MM.1S (cell line): ENCODE measurements at regions not wholly inside any gene's neighbourhood (a gene's known extent, or its start where the extent isn't known, plus 50 kb on each side); places are given as distances from the start of the nearest gene placed in this dataset.

Experiments
- DNase-seq: peaks from one replicate; pipeline ENCODE4 v3.0.0-alpha.2; 2015
- H2AFZ ChIP-seq: fragments of 300-600 bp; sonication (generic); 2 replicates; pipeline ENCODE4 v1.6.0; 2016; ENCODE audit warnings: antibody characterized with exemption, low read length
- H3F3A ChIP-seq: fragments of 300-600 bp; sonication (generic); 2 replicates; pipeline ENCODE4 v1.6.1; 2016; ENCODE audit warnings: mild to moderate bottlenecking, antibody characterized with exemption, low read length, moderate library complexity, mixed read lengths; ENCODE audit not compliant: insufficient read depth
- H3K27ac ChIP-seq: fragments of 300-600 bp; sonication (generic); 2 replicates; pipeline ENCODE4 v1.5.1; 2016; ENCODE audit warnings: mild to moderate bottlenecking, low read length
- H3K27me3 ChIP-seq: fragments of 300-600 bp; sonication (generic); replicated peaks from 2 replicates; pipeline ENCODE4 v1.6.0; 2016; ENCODE audit warnings: low read length; ENCODE audit not compliant: insufficient read depth
- H3K36me3 ChIP-seq: fragments of 300-600 bp; sonication (generic); replicated peaks from 2 replicates; pipeline ENCODE4 v1.6.1; 2016; ENCODE audit warnings: mild to moderate bottlenecking, low read length, mixed read lengths; ENCODE audit not compliant: insufficient read depth
- H3K4me1 ChIP-seq: fragments of 300-600 bp; sonication (generic); 2 replicates; pipeline ENCODE4 v1.6.1; 2016; ENCODE audit warnings: low read length, mixed read lengths
- H3K4me2 ChIP-seq: fragments of 300-600 bp; sonication (generic); 2 replicates; pipeline ENCODE4 v1.6.0; 2016; ENCODE audit warnings: low read depth, low read length
- H3K4me3 ChIP-seq: fragments of 300-600 bp; sonication (generic); 2 replicates; pipeline ENCODE4 v1.5.1; 2016; ENCODE audit warnings: low read length, mixed read lengths
- H3K79me2 ChIP-seq: fragments of 300-600 bp; sonication (generic); 2 replicates; pipeline ENCODE4 v1.6.1; 2016; ENCODE audit warnings: mixed run types, low read length, mixed read lengths
- H3K9ac ChIP-seq: fragments of 300-600 bp; sonication (generic); 2 replicates; pipeline ENCODE4 v1.6.1; 2016; ENCODE audit warnings: low read length, mixed read lengths
- H3K9me2 ChIP-seq: fragments of 300-600 bp; sonication (generic); replicated peaks from 2 replicates; pipeline ENCODE4 v1.6.1; 2016; ENCODE audit warnings: mild to moderate bottlenecking, low read length, mixed read lengths; ENCODE audit not compliant: insufficient read depth
- H3K9me3 ChIP-seq: fragments of 300-600 bp; sonication (generic); replicated peaks from 2 replicates; pipeline ENCODE4 v1.6.1; 2016; ENCODE audit warnings: mild to moderate bottlenecking, low read length, mixed read lengths; ENCODE audit not compliant: insufficient read depth
- H4K20me1 ChIP-seq: fragments of 300-600 bp; sonication (generic); 2 replicates; pipeline ENCODE4 v1.6.1; 2016; ENCODE audit warnings: mild to moderate bottlenecking, low read length, moderate library complexity, mixed read lengths; ENCODE audit not compliant: insufficient read depth
- CTCF ChIP-seq: fragments of 300-600 bp; sonication (generic); IDR thresholded peaks from 2 replicates; pipeline ENCODE4 v1.5.1; 2016; ENCODE audit warnings: antibody characterized with exemption, low read length, mixed read lengths
- EZH2 ChIP-seq: fragments of 300-600 bp; sonication (generic); optimal IDR thresholded peaks from 2 replicates; pipeline ENCODE3; 2017; ENCODE audit warnings: low read depth, mild to moderate bottlenecking, antibody characterized with exemption, low read length, mixed read lengths
- EZH2phosphoT487 ChIP-seq: fragments of 300-600 bp; sonication (generic); IDR thresholded peaks from 2 replicates; pipeline ENCODE4 v1.6.1; 2018; ENCODE audit warnings: antibody characterized with exemption, low read length

- Histone ChIP-seq H3K79me2 (no peaks in the 10 kb centered on the region), H3K4me3 (no peak overlapping the region), H3K27ac (no peak overlapping the region), H3K36me3 (no peaks in the 10 kb centered on the region), H3K4me1 (0 out of 2 replicates have a peak, but pooled peaks cover 2% of the 10 kb centered on the region), H3K4me2 (no peak overlapping the region), H4K20me1 (no peaks in the 10 kb centered on the region), H2AFZ (no peak overlapping the region), H3K9me3 (no peaks in the 10 kb centered on the region), H3K27me3 (no peaks in the 10 kb centered on the region), H3F3A (no peaks in the 10 kb centered on the region), H3K9me2 (no peaks in the 10 kb centered on the region), H3K9ac (no peak overlapping the region)
- TF ChIP-seq CTCF (no peak), EZH2 (no peak), EZH2phosphoT487 (no peak)
- no peak for DNase-seq
These were observed 74.8 kb upstream of the ADAM23 start for GRCh38 chr2:206368484-206368883.

- H3K4me3 ChIP-seq: no peak overlapping the region
- H3K27ac ChIP-seq: no peak overlapping the region
- H3K4me2 ChIP-seq: no peak overlapping the region
- DNase-seq: no peak
- no peak overlapping the region for H3K9ac ChIP-seq
- H3K27me3 ChIP-seq: no peaks in the 10 kb centered on the region
- no peaks in the 10 kb centered on the region for H3K36me3 ChIP-seq
- TF ChIP-seq CTCF (no peak), EZH2 (no peak), EZH2phosphoT487 (no peak)
- no peaks in the 10 kb centered on the region for H3K9me2 ChIP-seq
- no peaks in the 10 kb centered on the region for H3K9me3 ChIP-seq
- H2AFZ ChIP-seq: peak overlapping the region; percentile 54
- H3K79me2 ChIP-seq: no peaks in the 10 kb centered on the region
- 0 out of 2 replicates have a peak, but pooled peaks cover 2% of the 10 kb centered on the region for H3K4me1 ChIP-seq
- no peaks in the 10 kb centered on the region for H4K20me1 ChIP-seq
- H3F3A ChIP-seq: no peaks in the 10 kb centered on the region
These were observed 74.3 kb upstream of the ADAM23 start for GRCh38 chr2:206368933-206369569.

- Histone ChIP-seq H4K20me1 (no peaks in the 10 kb centered on the region), H2AFZ (no peak overlapping the region), H3K4me1 (no peaks in the 10 kb centered on the region), H3F3A (no peaks in the 10 kb centered on the region), H3K79me2 (no peaks in the 10 kb centered on the region), H3K36me3 (no peaks in the 10 kb centered on the region), H3K9ac (no peak overlapping the region), H3K27ac (no peak overlapping the region), H3K4me3 (no peak overlapping the region), H3K9me3 (no peaks in the 10 kb centered on the region), H3K4me2 (no peak overlapping the region), H3K27me3 (no peaks in the 10 kb centered on the region), H3K9me2 (no peaks in the 10 kb centered on the region)
- TF ChIP-seq EZH2phosphoT487 (no peak), CTCF (no peak), EZH2 (no peak)
- no peak for DNase-seq
These were observed 67.4 kb upstream of the ADAM23 start for GRCh38 chr2:206375956-206376355.
